Stomach (tissue), 8 donors: ENCODE measurements at regions not wholly inside any gene's neighbourhood (a gene's known extent, or its start where the extent isn't known, plus 50 kb on each side); places are given as distances from the start of the nearest gene placed in this dataset.

Experiments
- DNase-seq, 2 donors: peaks; one replicate each; pipeline versions ENCODE4 v3.0.0 to v3.0.0-alpha.2; 2013 to 2019
- H3K27ac ChIP-seq, 5 donors: fragments of 200-600 bp in 4 of 5; sonication (generic) in 4 of 5; one replicate each; pipeline ENCODE4 v1.5.1; 2013 to 2019; ENCODE audit warnings: mild to moderate bottlenecking in 1 of 5, moderate library complexity in 1 of 5
- H3K27me3 ChIP-seq, 3 donors: fragments of 200-600 bp; sonication (generic); one replicate each; pipeline ENCODE4 v1.5.1; 2017 to 2019; ENCODE audit warnings: mixed run types in 1 of 3
- H3K36me3 ChIP-seq, 4 donors: fragments of 200-600 bp; sonication (generic); 1 replicate in 3 of 4; 2 replicates in 1 of 4; pipeline ENCODE4 v1.5.1; 2016 to 2019
- H3K4me1 ChIP-seq, 4 donors: fragments of 200-600 bp; sonication (generic); one replicate each; pipeline ENCODE4 v1.5.1; 2016 to 2019
- H3K4me3 ChIP-seq, 4 donors: fragments of 200-600 bp; sonication (generic) in 3 of 4; one replicate each; pipeline ENCODE4 v1.5.1; 2016 to 2019; ENCODE audit warnings: mild to moderate bottlenecking in 1 of 4
- H3K9me3 ChIP-seq, 4 donors: fragments of 200-600 bp; sonication (generic); one replicate each; pipeline ENCODE4 v1.5.1; 2016 to 2019
- CTCF ChIP-seq, 7 experiments: fragments of 450-650 bp in 4 of 7; fragments of 200-600 bp in 3 of 7; sonication (generic) in 3 of 7; IDR thresholded peaks; one replicate each; pipeline ENCODE4 v1.5.1; 2016 to 2019; ENCODE audit warnings: antibody characterized with exemption in 7 of 7, control low read depth in 2 of 7, mild to moderate bottlenecking in 1 of 7
- EP300 ChIP-seq: sonication (generic); formaldehyde crosslinking; IDR thresholded peaks from one replicate; pipeline ENCODE4 v1.6.1; 2017; ENCODE audit warnings: antibody characterized with exemption
- POLR2A ChIP-seq, 4 donors: fragments of 450-650 bp; IDR thresholded peaks; one replicate each; pipeline ENCODE4 v1.6.1; 2016; ENCODE audit warnings: antibody characterized with exemption in 4 of 4, control low read depth in 2 of 4, mild to moderate bottlenecking in 1 of 4, moderate library complexity in 1 of 4
- POLR2AphosphoS5 ChIP-seq, 3 donors: sonication (generic); formaldehyde crosslinking; IDR thresholded peaks; one replicate each; pipeline ENCODE4 v1.6.1; 2016; ENCODE audit warnings: antibody characterized with exemption in 3 of 3
- WGBS, 5 donors: extraction: QIAGEN DNeasy Blood & Tissue Kit in 3 of 5; methylation state at CpG; one replicate each; pipeline versions ENCODE4 v1.1.5 to v1.1.7; 2013 to 2018; 5-methylcytosine and 5-hydroxymethylcytosine counted together
- intact Hi-C: fragments of 100-400 bp; cut with DNase I; formaldehyde crosslinking; loops from one replicate; pipeline ENCODE4 v1.15.1; 2023; ENCODE audit warnings: low total_unique reads
- donor health status: healthy with polysubstance abuse.
- donor health status: Bipolar disorder and iron deficiency.
- donor health status: healthy.

GRCh38 chr2:52939250-52939649, 828.4 kb upstream of the CHAC2 start:
- intact Hi-C loops = no loop called here

DNA sequence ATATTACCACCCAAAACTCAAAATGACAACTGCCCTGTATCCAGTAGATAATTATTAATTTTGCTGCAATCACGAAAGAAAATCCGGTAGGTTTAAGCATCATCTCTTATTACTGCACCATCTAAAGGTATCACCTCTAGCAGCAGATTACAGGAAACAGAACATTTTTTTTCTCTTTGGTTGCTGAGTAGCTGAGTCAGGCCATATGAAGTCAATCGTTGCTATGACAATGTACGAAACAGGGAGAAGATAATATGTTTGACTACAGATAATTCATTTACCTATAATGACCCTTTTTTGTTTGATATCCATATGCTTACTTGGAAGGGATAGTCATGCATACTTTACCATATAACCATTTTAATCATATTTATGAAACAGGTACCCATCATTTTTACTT, 831.6 kb upstream of the CHAC2 start:
- TF ChIP-seq CTCF (IDR thresholded peaks at IDR 0.05) (no peak), POLR2AphosphoS5 (IDR thresholded peaks at IDR 0.05) (no peak), EP300 (no peak), POLR2A (IDR thresholded peaks at IDR 0.05) (no peak)
- Histone ChIP-seq H3K4me3 (no peak overlapping the region), H3K4me1 (no peaks in the 10 kb centered on the region), H3K36me3 (no peaks in the 10 kb centered on the region), H3K27me3 (no peaks in the 10 kb centered on the region), H3K27ac (no peak overlapping the region), H3K9me3 (no peaks in the 10 kb centered on the region)
- intact Hi-C loops = no loop called here
- peak in 1 of 2 donors; percentile 33 for DNase-seq
- 74 to 88% (median 77%) methylated on average over 4 of the region's 4 CpGs for WGBS, 5 donors

More at GRCh38 chr2:52939250-52939649, 828.4 kb upstream of the CHAC2 start:
- no peak for DNase-seq
- no peaks in the 10 kb centered on the region for H3K4me1 ChIP-seq
- TF ChIP-seq POLR2AphosphoS5 (IDR thresholded peaks at IDR 0.05) = no peak
- TF ChIP-seq CTCF (IDR thresholded peaks at IDR 0.05) = no peak
- TF ChIP-seq EP300 = no peak
- TF ChIP-seq POLR2A (IDR thresholded peaks at IDR 0.05) = no peak
- H3K9me3 ChIP-seq = no peaks in the 10 kb centered on the region
- no peak overlapping the region for H3K4me3 ChIP-seq
- no peak overlapping the region for H3K27ac ChIP-seq
- H3K27me3 ChIP-seq = no peaks in the 10 kb centered on the region
- 76 to 89% (median 80%) methylated on average over 2 of the region's 2 CpGs for WGBS, 5 donors
- H3K36me3 ChIP-seq = no peaks in the 10 kb centered on the region

DNA sequence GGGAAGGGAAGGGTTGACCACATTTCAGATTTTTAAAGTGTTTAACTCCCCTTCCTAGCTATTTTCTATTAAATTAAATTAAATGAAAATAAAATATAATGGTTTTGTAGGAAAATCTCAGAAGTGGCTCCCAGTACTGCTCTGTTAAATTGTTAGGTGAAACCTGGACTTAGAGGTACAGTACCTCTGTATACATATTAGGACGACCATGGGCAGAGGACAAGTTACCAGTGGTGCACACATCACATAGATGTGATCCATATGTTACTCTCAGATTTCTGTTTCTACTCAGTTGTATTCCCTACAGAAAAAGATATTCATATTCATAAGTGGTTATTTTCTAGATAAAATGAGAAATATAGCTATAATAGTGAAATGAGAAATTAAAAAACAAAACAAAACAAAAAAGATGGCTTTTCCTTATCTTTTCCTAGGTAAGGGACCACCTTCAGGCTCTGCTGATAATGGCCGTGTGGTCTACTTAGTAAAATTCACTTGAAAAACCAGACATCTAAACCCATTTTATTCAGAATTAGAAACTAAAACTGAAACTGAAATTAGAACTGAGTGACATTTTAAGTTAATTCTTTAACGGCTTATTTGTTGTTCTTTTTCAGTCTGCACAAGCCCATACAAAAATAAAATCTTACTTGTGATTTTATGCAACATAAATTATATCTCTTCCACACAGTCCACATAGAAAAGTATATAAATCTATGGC, 832.5 kb upstream of the CHAC2 start:
- Histone ChIP-seq H3K4me3 (no peak overlapping the region), H3K27ac (no peak overlapping the region), H3K4me1 (no peaks in the 10 kb centered on the region), H3K36me3 (no peaks in the 10 kb centered on the region), H3K9me3 (peaks cover 0 to 2% (median under 1%) of the 10 kb centered on the region in 4 donors), H3K27me3 (no peaks in the 10 kb centered on the region)
- no peak for DNase-seq
- TF ChIP-seq POLR2AphosphoS5 (IDR thresholded peaks at IDR 0.05) = no peak
- no peak for TF ChIP-seq EP300
- TF ChIP-seq POLR2A (IDR thresholded peaks at IDR 0.05) = no peak
- TF ChIP-seq CTCF (IDR thresholded peaks at IDR 0.05) = no peak
- intact Hi-C loops = no loop called here
- WGBS, 5 donors = 47 to 60% (median 53%) methylated on average over 3 of the region's 3 CpGs

DNA sequence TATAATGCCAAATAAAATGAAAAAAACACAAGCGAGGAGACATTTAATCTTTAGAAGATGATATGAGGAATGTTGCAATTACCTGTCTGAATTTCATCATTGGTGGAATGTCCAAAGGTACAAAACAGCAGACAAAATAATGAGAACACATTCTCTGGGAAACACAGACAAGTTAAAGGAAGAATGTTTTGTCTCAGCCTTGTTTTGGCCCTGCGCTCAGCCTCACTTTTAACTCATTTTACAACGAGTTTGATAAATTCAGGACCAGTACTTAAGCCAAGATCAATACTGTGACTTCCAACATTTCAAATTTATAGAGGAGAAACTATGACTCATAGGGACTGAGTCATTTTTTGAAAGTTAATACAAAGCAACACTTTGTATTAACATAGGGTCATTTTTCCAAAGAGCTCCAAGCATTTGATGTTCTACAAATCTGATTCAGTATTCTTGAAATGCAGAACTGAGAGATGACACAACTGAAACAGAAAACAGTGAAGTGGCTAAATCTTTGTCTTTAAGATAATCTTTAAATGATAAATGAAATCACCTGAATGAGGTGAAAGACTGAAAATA, 833.2 kb upstream of the CHAC2 start:
- WGBS, 5 donors = 42 to 59% (median 48%) methylated on average over 3 of the region's 3 CpGs
- no peaks in the 10 kb centered on the region for H3K4me1 ChIP-seq
- no peaks in the 10 kb centered on the region for H3K27me3 ChIP-seq
- no peak overlapping the region for H3K27ac ChIP-seq
- no peak overlapping the region for H3K4me3 ChIP-seq
- TF ChIP-seq POLR2AphosphoS5 (IDR thresholded peaks at IDR 0.05) (no peak), EP300 (no peak), POLR2A (IDR thresholded peaks at IDR 0.05) (no peak), CTCF (IDR thresholded peaks at IDR 0.05) (no peak)
- DNase-seq = peak in 1 of 2 donors; percentile 16
- intact Hi-C loops = no loop called here
- H3K36me3 ChIP-seq = no peaks in the 10 kb centered on the region
- peaks cover 0 to 9% (median 7%) of the 10 kb centered on the region in 4 donors for H3K9me3 ChIP-seq
